HEK293 (cell line): ENCODE measurements at regions not wholly inside any gene's neighbourhood (a gene's known extent, or its start where the extent isn't known, plus 50 kb on each side); places are given as distances from the start of the nearest gene placed in this dataset.

ENCODE experiments used
- CTCF ChIA-PET: fragments of 350-600 bp; formaldehyde crosslinking; extraction: SDS; loops from one replicate; lab custom pipeline; 2021; ENCODE audit warnings: antibody characterized with exemption; lab: Yijun Ruan, JAX
- POLR2A ChIA-PET: fragments of 300-600 bp; formaldehyde crosslinking; extraction: SDS; loops from one replicate; lab custom pipeline; 2020; ENCODE audit warnings: antibody characterized with exemption, inconsistent platforms; lab: Yijun Ruan, JAX
- H3K27ac ChIP-seq: fragments of 200-500 bp; sonication (Bioruptor generic); 2 replicates; pipeline ENCODE4 v1.5.1; 2014; ENCODE audit warnings: low read depth, low read length, control low read depth, inconsistent platforms; ENCODE audit errors: extremely low read depth
- H3K36me3 ChIP-seq, 2 experiments: fragments of 200-500 bp in 1 of 2; sonication (Bioruptor generic) in 1 of 2; 1 replicate in 1 of 2; 2 replicates in 1 of 2; pipeline ENCODE4 v1.5.1; 2014 to 2017; ENCODE audit warnings: inconsistent platforms in 2 of 2, low read length in 2 of 2; ENCODE audit not compliant: control insufficient read depth in 2 of 2, insufficient read depth in 1 of 2
- H3K4me1 ChIP-seq: fragments of 200-500 bp; sonication (Bioruptor generic); 2 replicates; pipeline ENCODE4 v1.5.1; 2014; ENCODE audit warnings: mild to moderate bottlenecking, low read length, inconsistent platforms; ENCODE audit not compliant: control insufficient read depth, insufficient read depth
- H3K4me3 ChIP-seq: 2 replicates; pipeline ENCODE4 v1.5.1; 2011; ENCODE audit warnings: low read depth, mild to moderate bottlenecking, control low read depth, low read length, moderate library complexity
- H3K9me3 ChIP-seq: fragments of 200-500 bp; sonication (Bioruptor generic); 2 replicates; pipeline ENCODE4 v1.5.1; 2014; ENCODE audit warnings: low read depth, low read length, inconsistent platforms; ENCODE audit not compliant: control insufficient read depth, insufficient read depth
- EGR2 ChIP-seq: fragments of 450-650 bp; formaldehyde crosslinking; IDR thresholded peaks from 2 replicates; pipeline ENCODE4 v1.5.1; 2016; ENCODE audit warnings: low read depth, missing biosample characterization, missing genetic modification characterization
- GLIS1 ChIP-seq: fragments of 450-650 bp; formaldehyde crosslinking; IDR thresholded peaks from 2 replicates; pipeline ENCODE4 v1.5.1; 2016; ENCODE audit warnings: missing biosample characterization, missing genetic modification characterization
- HOXA7 ChIP-seq: sonication (generic); formaldehyde crosslinking; IDR thresholded peaks from 2 replicates; pipeline ENCODE4 v1.8.1; 2022; ENCODE audit warnings: missing genetic modification reagents, borderline replicate concordance
- REPIN1 ChIP-seq: fragments of 450-650 bp; formaldehyde crosslinking; IDR thresholded peaks from 2 replicates; pipeline ENCODE4 v1.5.1; 2017; ENCODE audit warnings: missing biosample characterization, missing genetic modification characterization, low read depth
- ZFHX2 ChIP-seq: fragments of 450-650 bp; formaldehyde crosslinking; conservative IDR thresholded peaks from 2 replicates; pipeline ENCODE4 v1.5.1; 2016; ENCODE audit warnings: missing biosample characterization, missing genetic modification characterization
- ZNF132 ChIP-seq: fragments of 450-650 bp; formaldehyde crosslinking; IDR thresholded peaks from 2 replicates; pipeline ENCODE4 v1.5.1; 2017; ENCODE audit warnings: missing biosample characterization, missing genetic modification characterization, borderline replicate concordance
- ZNF175 ChIP-seq: fragments of 450-650 bp; formaldehyde crosslinking; IDR thresholded peaks from 2 replicates; pipeline ENCODE4 v1.5.1; 2016; ENCODE audit warnings: missing biosample characterization, missing genetic modification characterization
- ZNF2 ChIP-seq: fragments of 450-650 bp; formaldehyde crosslinking; IDR thresholded peaks from 2 replicates; pipeline ENCODE4 v1.5.1; 2016; ENCODE audit warnings: missing biosample characterization, missing genetic modification characterization
- ZNF211 ChIP-seq: fragments of 450-650 bp; formaldehyde crosslinking; IDR thresholded peaks from 2 replicates; pipeline ENCODE4 v1.5.1; 2016; ENCODE audit warnings: low read depth, missing biosample characterization, missing genetic modification characterization
- ZNF341 ChIP-seq: fragments of 450-650 bp; formaldehyde crosslinking; IDR thresholded peaks from 2 replicates; pipeline ENCODE4; 2016; ENCODE audit warnings: low read depth, missing biosample characterization, missing genetic modification characterization
- ZNF433 ChIP-seq: fragments of 450-650 bp; formaldehyde crosslinking; IDR thresholded peaks from 2 replicates; pipeline ENCODE4 v1.5.1; 2016; ENCODE audit warnings: missing biosample characterization, missing genetic modification characterization, low read depth
- ZNF548 ChIP-seq: fragments of 450-650 bp; formaldehyde crosslinking; IDR thresholded peaks from 2 replicates; pipeline ENCODE4 v1.5.1; 2016; ENCODE audit warnings: missing biosample characterization, missing genetic modification characterization
- ZNF558 ChIP-seq: fragments of 450-650 bp; formaldehyde crosslinking; IDR thresholded peaks from 2 replicates; pipeline ENCODE4 v1.5.1; 2016; ENCODE audit warnings: missing biosample characterization, missing genetic modification characterization
- ZNF624 ChIP-seq: fragments of 450-650 bp; formaldehyde crosslinking; IDR thresholded peaks from 2 replicates; pipeline ENCODE4 v1.5.1; 2017; ENCODE audit warnings: missing biosample characterization, missing genetic modification characterization
- TF ChIP-seq, protein P1 (sequence below): fragments of 450-650 bp; formaldehyde crosslinking; IDR thresholded peaks from 2 replicates; pipeline ENCODE4 v1.5.1; 2016; ENCODE audit warnings: missing biosample characterization, missing genetic modification characterization
- TF ChIP-seq, protein P2 (sequence below): fragments of 450-650 bp; formaldehyde crosslinking; IDR thresholded peaks from 2 replicates; pipeline ENCODE4 v1.5.1; 2016; ENCODE audit warnings: missing biosample characterization, missing genetic modification characterization

DNA sequence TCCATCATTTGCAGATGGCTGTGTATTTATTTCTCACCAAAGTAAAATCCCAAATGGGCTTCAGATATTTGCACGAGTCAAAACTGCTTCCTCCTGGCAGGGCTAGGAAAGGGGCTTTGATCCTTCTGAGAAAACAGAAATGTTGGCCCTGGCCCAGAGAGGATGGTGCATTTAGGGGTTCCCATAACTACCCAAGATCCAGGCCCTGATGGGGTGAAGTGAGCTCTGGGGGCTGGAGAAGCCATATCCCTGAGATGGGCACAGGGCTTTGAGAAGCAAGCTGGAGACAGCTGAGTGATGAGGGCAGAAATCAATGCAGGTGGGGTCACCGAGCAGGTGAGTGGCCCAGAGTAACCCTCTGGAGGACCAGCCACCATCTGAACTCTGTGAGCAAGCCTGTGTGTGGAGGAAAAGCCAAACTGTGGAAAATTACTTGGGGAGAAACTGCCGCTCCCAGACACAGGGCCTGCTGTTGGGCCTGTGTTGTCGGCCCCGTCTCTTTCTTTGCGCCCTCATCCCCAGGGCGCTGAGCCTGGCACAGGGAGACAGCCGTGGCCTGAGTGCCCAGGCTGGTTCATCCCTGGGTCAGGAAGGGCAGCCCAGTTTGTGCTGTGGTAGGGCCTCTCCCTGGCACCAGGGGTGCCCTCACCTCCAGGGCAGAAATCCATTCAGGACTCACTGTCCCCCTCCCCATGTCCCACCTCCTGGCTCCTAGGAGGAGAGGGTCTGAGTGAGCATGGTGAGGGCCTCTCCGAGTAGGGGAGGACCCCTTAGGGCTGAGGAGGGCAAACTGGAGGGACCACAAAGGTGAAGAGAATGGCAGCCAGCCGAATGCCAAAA lies 167.8 kb upstream of the HAAO start:
- no peaks in the 10 kb centered on the region for H3K9me3 ChIP-seq
- POLR2A ChIA-PET = no interaction called here
- H3K27ac ChIP-seq = no peak overlapping the region
- TF ChIP-seq, protein P1, sequence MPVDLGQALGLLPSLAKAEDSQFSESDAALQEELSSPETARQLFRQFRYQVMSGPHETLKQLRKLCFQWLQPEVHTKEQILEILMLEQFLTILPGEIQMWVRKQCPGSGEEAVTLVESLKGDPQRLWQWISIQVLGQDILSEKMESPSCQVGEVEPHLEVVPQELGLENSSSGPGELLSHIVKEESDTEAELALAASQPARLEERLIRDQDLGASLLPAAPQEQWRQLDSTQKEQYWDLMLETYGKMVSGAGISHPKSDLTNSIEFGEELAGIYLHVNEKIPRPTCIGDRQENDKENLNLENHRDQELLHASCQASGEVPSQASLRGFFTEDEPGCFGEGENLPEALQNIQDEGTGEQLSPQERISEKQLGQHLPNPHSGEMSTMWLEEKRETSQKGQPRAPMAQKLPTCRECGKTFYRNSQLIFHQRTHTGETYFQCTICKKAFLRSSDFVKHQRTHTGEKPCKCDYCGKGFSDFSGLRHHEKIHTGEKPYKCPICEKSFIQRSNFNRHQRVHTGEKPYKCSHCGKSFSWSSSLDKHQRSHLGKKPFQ (tag by site-specific recombination) = no peak
- no peak for TF ChIP-seq ZNF132 (tag by site-specific recombination)
- TF ChIP-seq ZNF175 (tag by site-specific recombination) = no peak
- CTCF ChIA-PET = no interaction called here
- H3K4me3 ChIP-seq = no peak overlapping the region
- H3K4me1 ChIP-seq = no peaks in the 10 kb centered on the region
- H3K36me3 ChIP-seq = no peaks in the 10 kb centered on the region

DNA sequence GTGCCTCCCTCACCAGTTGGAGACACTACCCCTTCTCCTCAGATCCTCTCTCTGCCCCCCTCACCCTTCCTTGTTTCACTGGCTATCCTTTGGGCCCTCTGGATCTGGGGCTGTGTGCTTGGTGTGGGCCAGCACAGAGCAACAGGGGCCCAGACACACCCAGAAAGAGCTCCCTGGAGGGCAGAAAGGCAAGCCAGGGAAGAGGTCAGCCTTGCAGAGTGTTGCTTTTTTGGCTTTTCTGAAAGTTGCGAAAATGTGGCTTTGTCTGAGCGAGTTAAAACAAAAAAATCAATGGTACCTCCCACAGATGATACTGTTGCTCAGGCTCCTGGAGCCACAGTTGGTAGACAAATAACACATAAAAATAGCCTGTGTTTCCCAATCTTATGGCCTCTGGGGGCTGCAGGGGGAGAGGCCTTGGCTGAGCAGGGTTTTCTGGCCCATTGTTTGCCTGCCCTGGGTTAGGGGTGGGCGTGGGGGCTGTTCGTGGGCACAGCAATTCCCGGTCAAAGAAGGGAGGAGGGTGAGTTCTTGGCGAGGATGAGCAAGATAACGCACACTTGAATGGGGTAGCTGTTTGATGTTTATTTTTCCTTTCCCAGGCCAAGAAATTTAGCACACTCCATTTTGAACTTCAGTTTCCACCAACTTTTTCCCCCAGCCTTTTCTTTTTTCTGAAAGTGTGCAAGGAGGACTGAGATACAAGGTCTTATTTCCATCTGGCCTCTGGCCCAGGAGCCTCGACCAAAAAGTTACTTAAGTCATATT lies 167.0 kb upstream of the HAAO start:
- no peak overlapping the region for H3K4me3 ChIP-seq
- ChIA-PET CTCF (interaction anchor here (1.4 kb wide), 1 partner anchor 268 kb away, joined by 5 read pairs; the partner anchor contains the start of gene ZFP36L2), POLR2A (no interaction called here)
- TF ChIP-seq ZFHX2 = peak; percentile 69
- TF ChIP-seq HOXA7 (CRISPR knock-in tag) = no peak
- TF ChIP-seq ZNF341 (tag by site-specific recombination) = 0 out of 2 replicates have a peak, but pooled peaks have one; percentile 40
- TF ChIP-seq EGR2 (tag by site-specific recombination) = peak; percentile 65
- no peak for TF ChIP-seq ZNF548 (tag by site-specific recombination)
- H3K36me3 ChIP-seq = no peaks in the 10 kb centered on the region
- no peak overlapping the region for H3K27ac ChIP-seq
- no peaks in the 10 kb centered on the region for H3K4me1 ChIP-seq
- no peaks in the 10 kb centered on the region for H3K9me3 ChIP-seq

DNA sequence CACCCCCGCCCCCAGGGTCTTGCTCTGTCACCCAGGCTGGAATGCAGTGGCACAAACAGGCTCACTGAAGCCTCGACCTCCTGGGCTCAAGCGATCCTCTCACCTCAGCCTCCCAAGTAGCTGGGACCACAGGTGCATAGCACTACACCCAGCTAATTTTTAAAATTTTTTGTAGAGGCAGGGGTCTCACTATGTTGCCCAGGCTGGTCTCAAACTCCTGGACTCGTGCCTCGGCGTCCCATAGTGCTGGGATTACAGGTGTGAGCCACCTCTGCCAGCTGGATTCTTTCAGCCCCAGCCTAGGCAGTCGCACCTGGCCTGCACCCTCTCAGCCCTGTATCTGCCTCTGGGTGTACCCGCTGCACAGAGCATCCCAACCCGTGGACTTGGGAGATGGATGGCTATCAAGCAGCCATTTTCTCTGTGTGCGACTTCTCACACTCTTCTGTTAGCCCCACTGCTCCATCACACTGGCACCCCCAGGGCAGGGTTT lies 166.4 kb upstream of the HAAO start:
- no peaks in the 10 kb centered on the region for H3K4me1 ChIP-seq
- CTCF ChIA-PET = interaction anchor here (1.4 kb wide), 1 partner anchor 268 kb away, joined by 5 read pairs; the partner anchor contains the start of gene ZFP36L2
- POLR2A ChIA-PET = no interaction called here
- TF ChIP-seq ZNF558 (tag by site-specific recombination) (no peak), ZNF2 (tag by site-specific recombination) (no peak), ZNF433 (tag by site-specific recombination) (no peak), ZNF624 (no peak), ZNF211 (tag by site-specific recombination) (no peak), GLIS1 (tag by site-specific recombination) (no peak), REPIN1 (tag by site-specific recombination) (no peak)
- TF ChIP-seq, protein P2, sequence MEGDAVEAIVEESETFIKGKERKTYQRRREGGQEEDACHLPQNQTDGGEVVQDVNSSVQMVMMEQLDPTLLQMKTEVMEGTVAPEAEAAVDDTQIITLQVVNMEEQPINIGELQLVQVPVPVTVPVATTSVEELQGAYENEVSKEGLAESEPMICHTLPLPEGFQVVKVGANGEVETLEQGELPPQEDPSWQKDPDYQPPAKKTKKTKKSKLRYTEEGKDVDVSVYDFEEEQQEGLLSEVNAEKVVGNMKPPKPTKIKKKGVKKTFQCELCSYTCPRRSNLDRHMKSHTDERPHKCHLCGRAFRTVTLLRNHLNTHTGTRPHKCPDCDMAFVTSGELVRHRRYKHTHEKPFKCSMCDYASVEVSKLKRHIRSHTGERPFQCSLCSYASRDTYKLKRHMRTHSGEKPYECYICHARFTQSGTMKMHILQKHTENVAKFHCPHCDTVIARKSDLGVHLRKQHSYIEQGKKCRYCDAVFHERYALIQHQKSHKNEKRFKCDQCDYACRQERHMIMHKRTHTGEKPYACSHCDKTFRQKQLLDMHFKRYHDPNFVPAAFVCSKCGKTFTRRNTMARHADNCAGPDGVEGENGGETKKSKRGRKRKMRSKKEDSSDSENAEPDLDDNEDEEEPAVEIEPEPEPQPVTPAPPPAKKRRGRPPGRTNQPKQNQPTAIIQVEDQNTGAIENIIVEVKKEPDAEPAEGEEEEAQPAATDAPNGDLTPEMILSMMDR = no peak
- no peak overlapping the region for H3K4me3 ChIP-seq
- no peaks in the 10 kb centered on the region for H3K36me3 ChIP-seq
- H3K27ac ChIP-seq = no peak overlapping the region
- H3K9me3 ChIP-seq = no peaks in the 10 kb centered on the region
